Inferior parietal cortex (tissue), 1 donor: ENCODE measurements at regions not wholly inside any gene's neighbourhood (a gene's known extent, or its start where the extent isn't known, plus 50 kb on each side); places are given as distances from the start of the nearest gene placed in this dataset.

ENCODE experiments used
- DNase-seq: peaks from one replicate; pipeline ENCODE4 v3.0.0-alpha.2; 2016; ENCODE audit errors: extremely low spot score

DNA sequence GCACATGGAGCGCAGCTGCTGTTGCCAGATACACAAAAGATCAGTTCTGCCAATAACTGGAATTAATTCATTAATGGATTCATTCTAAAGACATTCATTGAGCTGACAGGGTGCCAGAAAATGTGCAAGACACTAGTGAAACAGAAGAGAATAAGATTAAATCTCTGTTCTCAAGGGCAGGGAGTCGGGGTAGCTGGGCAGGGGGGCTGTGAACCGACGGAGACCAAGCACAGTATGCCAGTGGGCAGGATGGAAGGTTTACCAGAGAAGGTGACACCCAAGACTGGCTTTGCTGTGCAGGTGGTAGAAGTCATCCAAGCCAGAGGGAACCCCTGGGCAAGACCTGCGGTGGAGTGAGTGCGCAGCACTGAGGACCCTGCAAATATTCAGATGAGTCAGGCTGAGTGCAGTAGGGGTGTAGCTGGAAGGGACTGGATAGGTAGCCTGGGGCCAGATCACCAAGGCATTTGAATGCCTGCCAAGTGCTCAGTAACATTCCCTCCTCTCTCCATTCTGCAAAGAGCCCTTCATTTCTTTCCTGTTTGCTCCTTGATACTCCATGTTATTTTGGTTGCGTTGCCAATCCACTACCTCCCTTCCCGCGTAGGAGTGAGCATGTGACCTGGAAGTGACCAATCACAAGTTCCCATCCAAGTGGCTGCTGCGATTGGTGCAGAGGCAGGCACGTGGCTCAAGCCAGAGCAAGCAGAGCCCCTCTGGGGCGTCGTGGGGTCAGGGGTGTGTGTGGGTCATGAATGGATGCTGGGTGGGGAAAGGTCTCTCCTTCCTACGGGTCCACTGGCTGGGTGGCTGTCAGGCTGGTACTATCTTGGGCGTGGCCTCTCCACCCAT, 413.1 kb downstream of the PTPRU start:
- DNase-seq = no peak

DNA sequence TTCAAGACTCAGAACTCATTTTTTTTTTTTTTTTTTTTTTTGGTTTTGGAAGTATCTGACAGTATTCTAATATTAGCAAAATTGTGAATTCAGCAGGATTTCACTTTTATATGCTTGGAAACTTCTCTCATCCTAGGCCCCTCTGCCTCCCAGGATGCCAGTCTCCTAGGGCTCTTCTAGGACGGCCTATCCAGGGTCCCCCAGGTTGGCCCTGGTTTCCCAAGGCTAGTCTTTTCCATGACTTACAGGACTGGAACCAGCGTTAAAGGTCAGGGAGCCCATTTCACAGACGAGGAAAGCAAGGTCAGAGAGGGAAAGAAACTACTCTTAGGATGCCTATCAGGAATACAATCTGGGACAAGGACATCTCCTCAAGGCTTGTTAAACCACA, 412.5 kb downstream of the PTPRU start:
- no peak for DNase-seq

DNA sequence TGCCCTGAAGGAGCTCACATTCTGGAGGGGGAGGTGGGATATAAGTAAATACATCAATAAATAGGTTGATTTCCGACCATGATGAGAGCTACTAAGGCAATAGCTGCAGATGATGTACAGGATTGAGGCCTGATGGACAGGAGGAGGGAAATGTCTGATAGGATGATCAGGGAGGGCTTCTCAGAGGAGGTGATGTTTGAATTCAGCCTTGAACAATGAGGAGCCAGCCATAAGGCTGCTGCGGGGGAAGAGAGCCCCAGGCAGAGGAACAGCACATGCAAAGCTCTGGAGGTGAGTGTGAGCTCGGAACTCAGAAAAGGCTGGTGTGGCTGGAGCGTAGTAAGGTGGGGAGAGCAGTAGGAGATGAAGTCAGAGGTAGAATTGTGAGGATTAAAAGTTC, 411.7 kb downstream of the PTPRU start:
- DNase-seq = no peak

DNA sequence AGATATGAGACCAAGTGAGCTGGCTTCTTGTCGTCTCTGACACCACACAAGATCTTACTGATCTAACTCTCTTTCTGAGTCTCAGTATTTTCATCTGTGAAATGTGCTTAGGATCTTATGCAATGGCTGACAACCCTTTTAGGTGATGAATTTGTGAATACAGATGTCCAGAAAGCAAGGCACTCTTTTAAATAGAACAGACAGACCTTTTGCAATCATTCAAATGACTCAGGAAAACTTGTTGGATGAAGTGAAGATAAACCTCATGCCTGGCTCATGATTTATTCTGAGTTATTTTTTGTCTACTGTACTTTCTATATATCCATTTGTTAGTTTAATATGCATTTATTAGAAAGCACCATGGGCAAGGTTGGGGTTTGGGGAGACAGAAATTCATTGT, 411.3 kb downstream of the PTPRU start:
- no peak for DNase-seq

DNA sequence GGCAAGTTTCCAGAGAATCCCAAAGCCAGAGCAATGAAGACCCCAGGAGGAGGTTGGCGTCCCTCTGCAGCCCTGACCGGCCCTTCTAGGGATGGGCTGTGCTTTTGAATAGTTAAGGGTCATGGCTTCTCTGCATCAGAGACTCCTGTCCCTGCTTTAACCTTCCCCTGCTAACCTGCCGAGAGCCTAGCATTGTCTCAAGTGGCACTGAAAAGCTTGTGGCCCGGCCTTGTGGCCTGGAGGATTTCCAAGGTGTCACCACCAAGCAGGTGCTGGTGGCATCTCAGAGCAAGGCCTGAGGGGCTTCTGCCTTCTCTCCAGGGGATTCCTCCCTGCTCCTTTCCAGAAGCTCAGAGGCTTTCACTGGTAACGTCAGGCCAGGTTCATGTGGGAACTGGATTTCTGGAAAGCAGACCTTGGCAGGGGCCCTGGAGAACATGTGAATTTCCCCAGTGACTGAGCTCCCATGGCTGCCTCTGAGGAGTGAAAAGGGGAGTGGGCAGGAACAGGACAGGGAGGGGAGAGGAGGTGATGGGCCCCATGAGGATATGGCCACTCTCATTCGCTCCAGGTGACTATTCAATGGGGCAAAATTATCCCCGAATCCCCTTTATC, 409.9 kb downstream of the PTPRU start:
- DNase-seq = no peak

DNA sequence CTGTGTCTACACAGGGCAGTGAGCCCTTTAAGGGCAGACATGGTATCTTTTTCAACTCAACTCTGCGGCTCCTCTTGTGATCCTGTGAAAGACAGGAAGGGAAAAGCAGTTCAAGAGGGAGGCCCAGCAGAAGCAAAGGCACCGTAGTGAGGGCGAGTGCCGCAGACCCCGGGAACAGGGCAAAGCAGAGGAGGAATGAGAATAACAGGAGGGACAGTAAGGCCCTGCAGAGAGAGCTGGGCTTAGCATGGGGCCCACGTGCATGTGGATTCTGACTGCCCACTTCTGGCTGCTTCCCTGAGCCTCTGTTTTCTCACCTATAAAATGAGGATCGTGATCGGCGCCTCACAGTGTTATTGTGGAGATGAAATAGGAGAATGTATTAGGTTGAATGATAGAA, 409.3 kb downstream of the PTPRU start:
- DNase-seq = no peak

DNA sequence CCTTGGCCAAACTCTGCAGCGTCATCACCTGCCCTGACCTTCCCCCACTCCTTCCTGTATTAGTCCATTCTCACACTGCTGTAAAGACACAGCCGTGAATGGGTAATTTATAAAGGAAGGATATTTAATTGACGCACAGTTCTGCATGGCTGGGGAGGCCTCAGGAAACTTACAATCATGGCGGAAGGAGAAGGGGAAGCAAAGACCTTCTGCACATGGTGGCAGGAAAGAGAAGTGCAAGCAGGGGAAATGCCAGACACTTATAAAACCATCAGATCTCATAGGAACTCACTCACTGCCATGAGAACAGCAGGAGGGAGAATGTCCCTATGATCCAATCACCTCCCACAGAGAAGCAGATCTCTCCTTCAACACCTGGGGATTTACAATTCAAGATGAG, 408.5 kb downstream of the PTPRU start:
- no peak for DNase-seq

DNA sequence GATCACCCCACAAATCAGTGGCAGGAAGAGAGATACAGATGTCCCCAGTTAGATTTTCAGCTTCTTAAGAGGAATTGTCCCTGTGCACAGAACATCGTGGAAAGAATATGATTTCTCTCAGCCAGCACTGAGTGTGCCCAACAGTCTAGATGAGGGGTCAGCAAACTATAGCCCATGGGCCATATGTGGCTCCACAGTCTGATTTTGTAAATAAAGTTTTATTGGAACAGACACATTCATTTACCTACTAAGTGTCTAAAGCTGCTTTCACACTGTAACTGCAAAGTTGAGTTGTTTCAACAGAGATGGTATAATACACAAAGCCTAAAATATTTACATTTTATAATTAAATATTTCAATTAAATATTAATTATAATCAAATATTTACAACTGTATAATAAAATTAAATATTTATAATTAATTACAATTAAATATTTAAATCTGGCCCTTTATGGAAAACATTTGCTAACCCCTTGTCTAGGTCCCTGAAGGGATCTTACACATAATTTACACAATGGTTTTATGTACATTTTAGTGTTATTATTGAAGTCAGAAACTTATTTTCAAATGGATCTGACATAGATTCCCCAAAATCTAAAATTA, 407.6 kb downstream of the PTPRU start:
- no peak for DNase-seq

DNA sequence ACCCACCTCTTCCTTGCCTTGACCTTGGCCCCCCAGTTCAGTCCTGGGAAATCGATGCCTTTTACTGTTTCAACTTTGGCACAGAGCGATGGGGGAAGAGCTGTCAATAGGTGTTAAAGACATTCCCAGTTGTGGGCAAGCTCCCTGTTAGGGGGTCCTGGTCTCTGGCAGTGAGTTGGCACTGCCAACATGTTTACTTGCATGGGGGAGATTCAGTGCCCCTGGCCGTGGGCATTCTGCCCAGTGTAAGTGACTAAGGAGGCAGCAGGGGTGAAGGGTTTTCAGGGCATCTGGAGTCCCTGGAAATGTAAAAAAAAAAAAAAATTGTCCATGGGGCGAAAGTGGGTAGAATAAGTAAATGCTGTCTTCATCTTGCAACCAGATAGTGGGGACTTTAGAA, 407.0 kb downstream of the PTPRU start:
- no peak for DNase-seq

DNA sequence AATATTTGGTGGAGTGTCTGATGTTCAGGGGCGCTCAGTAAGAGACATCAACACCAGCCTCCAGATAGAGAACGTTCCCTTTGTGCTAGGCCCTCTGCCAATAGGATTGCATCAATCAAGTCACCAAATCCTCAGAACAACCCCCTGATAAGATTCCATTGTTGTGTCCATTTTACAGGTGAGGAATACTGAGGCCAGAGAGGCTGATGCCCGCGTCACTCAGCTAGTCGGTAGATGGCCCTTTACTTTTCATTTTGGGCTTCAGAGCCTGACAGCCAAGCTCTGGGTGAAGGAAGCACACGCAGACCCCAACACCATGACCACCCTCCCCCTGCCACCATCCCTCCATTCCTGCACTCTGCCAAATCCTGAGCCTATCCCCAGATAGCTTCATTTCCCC, 406.2 kb downstream of the PTPRU start:
- no peak for DNase-seq

DNA sequence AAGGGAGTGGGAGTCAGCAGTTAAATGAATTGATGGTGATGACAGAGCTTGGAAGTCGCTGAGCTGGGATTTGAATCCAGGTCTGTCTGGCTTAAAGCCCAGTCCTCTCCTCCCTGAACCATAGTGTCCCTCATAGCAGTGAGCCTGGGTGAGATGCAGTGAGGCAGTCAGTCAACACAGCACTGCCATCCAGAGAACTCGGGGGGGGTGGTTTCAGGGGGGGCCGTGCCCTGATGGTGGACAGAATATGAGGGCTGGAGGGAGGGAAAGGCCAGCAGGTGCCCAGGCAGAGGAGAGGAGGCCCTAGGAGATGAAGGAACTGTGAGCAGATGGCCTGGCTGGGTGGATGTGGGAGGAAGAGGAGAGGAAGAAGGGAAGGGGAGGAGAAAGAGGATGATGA, 405.6 kb downstream of the PTPRU start:
- no peak for DNase-seq

DNA sequence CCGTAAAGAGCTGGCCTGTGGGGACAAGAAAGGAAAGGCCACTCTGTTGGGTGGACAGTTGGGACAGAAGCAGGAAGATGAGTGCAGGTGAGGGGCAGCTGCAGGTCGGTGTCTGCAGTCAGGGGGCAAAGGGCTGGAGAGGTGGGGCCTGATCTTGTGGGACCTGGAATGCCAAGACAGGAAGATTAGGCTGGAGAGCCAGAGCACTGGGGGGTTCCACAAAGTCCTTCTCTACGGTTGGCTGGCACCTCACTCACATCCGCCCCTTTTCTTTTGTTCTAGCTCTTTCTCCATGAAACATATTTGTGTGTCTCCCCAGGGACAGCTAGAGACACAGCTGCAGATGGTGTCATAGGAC, 404.1 kb downstream of the PTPRU start:
- DNase-seq = no peak

DNA sequence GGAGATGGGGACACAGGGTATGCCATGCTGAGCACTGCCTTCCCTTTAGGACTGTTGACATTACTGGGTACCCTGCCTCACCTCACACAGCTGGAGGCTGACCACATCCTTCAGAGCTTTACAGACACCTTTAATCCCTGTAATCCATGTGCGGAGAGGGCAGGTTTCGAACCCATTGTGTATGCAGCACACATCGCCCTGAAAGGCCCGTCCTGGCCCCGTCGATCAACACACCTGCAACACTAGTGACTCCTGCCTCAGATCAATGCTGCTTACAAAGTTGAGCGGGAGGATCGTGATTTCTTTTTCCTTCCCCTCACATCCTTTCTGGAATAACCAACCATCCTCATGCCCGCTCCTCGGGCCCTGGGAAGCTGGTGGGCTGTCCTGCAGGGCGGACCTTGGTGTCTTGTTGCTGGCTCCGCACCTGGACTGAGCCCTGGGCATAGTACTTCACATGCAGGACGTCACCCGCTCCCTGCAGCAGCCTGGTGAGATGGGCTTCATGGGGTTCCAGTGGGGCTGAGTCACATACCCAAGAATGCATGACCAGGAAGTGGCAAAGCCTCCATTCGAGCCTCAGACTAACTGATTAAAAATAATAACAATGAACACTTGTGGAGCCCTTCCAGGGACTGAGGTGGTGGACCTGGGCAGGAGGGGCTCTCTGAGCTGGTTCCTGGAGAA, 403.6 kb downstream of the PTPRU start:
- DNase-seq = no peak

DNA sequence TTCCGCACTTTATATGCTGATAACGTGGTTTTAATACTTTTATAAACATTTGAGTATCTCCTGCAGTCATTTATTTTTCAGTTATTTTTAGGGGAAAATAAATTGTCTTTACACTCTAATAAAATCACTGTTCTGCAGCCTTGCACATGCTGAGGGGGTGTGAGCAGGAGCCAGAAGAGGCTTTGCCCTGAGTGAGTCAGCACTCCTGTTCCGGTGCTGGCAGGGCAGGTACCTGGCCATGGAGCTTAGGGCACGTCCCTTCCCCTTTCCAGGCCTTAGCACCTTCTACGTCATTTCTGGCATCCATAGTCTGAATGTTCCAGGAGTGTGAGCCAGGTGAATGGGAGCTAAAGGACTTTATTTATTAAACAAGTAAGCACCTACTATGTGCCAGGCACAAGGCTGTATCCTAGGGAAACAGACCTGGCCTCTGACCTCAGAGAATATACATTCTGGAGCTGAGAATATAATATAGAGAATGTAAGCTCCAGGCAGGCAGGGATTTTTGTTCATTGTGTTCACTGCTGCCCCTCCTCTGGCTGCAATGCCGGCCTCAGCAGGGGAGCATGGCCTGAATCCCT, 402.9 kb downstream of the PTPRU start:
- DNase-seq = no peak

DNA sequence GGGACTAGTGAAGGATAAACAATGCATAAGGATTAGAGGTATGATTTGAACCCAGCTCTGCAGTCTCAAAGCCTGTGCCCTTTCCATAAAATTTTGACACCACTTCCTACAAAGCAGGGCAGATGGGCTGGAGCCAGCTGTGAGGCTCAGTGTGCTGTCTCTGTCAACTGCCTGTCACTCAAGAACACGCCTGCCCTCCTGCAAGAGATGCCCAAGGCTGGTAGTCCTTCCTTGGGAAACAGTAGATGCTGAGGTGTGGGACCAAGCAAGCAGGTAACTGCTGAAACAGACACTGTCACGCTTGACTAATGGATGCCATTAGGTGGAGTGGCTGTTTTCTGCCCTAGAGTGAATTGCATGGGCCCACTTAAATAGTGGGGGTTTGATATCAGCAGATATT, 402.0 kb downstream of the PTPRU start:
- DNase-seq = no peak

DNA sequence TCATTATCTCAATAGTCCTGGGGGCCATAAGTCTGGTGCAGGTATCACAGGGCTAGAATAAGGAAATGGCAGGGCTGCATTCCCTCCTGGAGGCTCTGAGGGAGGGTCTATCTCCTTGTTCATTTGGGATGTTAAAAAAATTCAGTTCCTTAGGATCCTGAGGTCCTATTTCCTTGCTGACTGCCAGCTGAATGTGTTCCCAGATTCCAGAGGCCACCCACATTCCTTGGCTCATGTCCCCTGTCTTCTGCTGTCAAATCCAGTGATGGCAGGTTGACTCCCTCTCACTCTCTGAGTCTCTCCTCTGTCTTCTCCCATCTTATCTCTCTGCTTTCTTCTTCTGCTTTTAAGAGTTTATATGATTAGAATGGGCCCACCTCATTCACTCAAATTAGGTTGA, 400.6 kb downstream of the PTPRU start:
- no peak for DNase-seq

DNA sequence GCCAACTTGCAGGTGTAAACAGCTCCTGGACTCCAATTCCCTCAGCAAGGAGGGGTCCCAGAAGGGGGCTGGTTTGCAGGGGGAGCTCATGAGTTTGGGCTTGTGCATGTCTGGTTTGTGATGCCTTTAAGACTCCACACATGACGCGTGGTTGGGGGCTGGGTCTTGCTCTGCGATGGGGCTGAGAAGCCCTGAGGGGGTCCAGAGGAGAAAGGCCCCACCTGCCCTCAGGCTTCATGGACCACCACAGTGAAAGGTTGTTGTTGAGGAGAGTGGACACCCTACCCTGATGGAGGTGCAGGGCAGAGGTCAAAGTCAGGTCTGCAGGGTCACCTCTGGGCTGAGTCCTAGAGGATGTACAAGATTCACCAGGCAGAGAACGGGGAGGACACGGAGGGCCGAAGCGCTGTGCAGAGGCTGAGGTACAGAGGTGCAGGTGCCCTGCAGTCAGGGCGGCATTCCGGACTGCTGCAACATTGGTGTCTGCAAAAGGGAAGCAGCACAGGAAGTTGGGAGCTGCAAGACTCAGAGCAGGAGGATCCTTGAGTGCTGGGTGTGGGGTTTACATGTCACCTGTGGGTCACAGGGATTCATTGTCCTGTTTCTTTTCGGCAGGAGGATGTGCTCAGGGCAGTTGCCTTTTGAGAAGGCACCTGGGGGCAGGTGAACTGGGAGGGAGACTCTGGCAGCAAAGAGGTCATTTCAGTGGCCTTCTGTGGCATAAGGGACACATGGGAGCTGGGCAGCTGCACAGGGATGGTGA, 399.4 kb downstream of the PTPRU start:
- DNase-seq = no peak

DNA sequence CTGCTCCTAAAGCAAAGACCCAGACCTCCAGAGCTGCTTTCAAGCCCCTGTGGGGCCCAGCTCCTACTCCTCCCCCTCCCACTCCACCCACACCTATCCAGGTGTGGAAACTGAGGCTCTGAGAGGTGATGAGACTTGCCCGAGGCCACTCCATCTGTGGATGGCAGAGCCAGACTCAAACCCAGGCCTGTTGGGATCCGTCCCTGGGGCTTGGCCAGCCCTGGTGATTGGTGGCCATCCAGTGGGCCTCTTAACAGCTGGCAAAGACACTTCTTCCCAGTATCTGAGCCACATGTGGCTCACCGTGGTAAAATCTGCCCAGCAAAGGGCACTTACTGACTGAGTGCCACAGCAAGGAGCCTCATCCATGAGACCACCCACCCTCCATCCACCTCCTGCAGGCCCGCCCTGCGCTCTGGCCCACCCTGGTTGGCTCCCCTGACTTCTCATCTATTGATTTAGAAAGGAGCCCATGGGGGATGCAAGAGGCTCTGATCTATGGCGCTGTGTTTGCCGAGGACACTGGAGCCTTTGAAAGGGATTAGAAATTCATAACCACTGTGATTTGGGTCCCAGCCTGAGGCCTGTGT, 398.5 kb downstream of the PTPRU start:
- DNase-seq = no peak

DNA sequence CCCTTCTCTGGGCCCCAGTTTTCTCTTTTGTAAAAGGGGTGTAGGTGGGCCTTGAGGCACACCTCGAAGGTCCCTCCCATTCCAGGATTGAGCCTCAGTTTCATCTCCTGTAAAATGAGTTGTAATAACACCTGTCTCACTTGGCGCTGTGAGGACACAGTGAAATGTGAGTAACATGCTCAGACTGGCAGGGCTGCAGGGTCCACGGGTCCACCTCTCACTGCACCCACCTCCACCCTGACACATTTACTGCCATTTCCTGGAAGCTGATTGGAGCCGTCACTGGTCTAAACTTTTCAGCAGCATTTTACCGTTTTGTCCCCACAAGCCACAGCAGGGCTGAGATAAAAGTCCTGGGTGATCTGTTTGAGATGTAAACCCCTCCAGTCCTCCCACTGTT, 398.0 kb downstream of the PTPRU start:
- no peak for DNase-seq

DNA sequence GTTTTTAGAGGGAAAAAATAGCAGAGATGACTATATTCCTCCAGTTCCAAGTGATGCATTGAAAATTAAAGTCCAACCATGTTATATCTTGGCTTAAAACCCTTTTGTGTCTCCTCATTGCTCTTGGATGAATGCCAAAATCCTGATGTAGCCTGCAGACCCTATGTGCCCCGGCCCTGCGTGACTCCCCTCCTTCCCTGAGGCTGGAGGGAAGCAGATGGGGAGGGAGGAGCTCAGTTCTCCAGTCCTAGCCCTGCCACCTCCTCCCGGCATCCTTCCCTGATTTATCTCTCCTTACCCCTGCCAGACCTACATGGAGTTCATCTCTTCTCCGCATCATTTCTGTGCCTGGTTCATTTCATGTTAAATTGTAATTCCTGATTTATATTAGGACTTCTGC, 397.4 kb downstream of the PTPRU start:
- DNase-seq = no peak
